HG02970 (cell line): ENCODE measurements at regions not wholly inside any gene's neighbourhood (a gene's known extent, or its start where the extent isn't known, plus 50 kb on each side); places are given as distances from the start of the nearest gene placed in this dataset.

Experiments used
- ATAC-seq: cut with Tn5 transposase; IDR thresholded peaks from one replicate; pipeline ENCODE4 v1.9.1; 2021; ENCODE audit warnings: mild to moderate bottlenecking, moderate library complexity, moderate number of reproducible peaks; ENCODE audit not compliant: unreplicated experiment, low FRiP score

GRCh38 chr5:103498800-103499551, 63.6 kb downstream of the NUDT12 start:
- no peak for ATAC-seq

GRCh38 chr5:103498211-103498610, 64.4 kb downstream of the NUDT12 start:
- no peak for ATAC-seq

- no peak for ATAC-seq
Observed at GRCh38 chr5:103497781-103498180, 64.8 kb downstream of the NUDT12 start.

DNA sequence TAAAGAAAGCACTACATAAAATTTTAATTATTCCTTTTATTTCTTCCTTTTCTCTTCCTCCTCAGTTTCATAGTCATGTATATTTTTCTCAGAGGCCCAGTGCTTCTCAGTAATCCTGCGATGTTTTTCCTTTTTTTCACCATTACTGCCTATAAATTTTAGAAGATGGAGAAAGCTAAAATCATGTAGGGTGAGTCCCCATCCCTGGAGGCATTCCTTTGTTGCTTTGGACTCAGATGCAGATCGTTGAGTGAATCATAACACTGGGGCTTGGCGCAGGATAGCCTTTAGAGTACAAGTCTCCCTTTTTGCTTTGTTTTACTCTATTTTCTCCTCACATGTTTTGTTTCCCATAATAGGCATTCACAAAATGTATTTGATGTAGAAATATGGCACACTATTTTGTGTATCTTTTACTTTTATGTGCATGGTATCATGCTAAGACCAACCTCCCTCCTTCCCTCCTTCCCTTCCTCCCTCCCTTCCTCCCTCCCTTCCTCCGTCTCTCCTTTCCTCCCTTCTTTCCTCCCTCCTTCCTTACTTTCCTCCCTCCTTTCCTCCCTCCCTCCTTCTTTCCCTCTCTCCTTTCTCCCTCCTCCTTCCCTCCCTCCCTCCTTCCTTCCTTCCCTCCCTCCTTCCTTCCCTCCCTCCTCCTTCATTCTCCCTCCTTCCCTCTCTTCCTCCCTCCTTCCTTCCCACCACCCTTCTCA, 72.4 kb downstream of the NUDT12 start:
- ATAC-seq, result no peak

- no peak for ATAC-seq
Observed at GRCh38 chr5:103489307-103489706, 73.3 kb downstream of the NUDT12 start.

- ATAC-seq, result no peak
Observed at GRCh38 chr5:103487822-103488493, 74.6 kb downstream of the NUDT12 start.

DNA sequence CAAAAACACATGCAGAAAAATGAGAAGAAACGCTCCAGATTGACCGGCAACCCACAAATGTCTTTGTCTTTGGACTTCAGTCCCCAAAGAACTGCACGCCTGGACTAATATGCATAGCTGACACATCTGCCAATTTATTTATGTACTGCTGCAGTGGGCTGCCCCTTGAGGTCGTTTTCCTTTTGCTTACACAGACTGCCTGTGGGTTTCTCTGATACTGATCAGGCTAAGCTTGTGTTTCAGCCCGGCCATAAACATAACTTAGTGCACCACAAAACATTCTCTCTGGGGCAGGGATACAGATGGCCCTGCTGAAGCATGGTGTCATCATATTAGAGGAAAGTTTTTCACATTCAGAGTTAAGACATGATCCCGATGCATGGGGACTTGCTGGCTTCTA, 75.4 kb downstream of the NUDT12 start:
- ATAC-seq, result no peak

DNA sequence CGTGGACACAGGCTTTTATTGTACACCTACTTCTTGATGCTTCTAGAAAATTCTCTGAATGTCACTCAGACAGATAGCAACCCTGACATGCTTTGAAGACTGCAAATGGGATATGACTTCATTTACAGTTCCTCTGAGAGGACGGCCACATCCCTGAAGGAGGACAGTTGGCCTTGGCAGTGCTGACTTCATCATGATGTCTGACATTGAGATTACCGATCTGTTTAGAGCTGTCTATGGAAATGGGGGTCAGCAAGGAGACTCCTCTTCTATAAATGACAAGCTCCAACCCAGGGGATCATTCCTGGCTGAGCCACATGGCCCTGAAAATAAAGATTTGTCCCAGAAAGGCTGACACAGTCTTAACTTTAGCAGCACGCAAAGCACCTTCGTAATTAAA, 75.8 kb downstream of the NUDT12 start:
- ATAC-seq, result no peak

DNA sequence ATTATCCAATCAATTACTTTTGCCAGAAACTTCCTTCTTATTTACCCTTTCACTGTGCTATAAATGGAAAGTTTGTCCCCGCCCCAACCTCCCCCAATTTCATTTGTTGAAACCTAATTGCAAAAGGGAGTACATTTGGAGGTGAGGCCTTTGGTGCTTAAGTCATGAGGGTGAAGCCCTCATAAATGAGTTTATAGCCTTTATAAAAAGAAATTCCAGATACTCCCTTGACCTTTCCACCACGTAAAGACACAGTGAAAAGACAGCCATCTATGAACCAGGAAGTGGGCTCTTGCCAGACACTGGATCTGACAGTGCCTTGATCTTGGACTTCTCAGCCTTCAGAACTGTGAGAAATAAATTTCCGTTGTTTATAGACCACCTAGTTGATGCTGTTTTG, 82.3 kb downstream of the NUDT12 start:
- no peak for ATAC-seq

DNA sequence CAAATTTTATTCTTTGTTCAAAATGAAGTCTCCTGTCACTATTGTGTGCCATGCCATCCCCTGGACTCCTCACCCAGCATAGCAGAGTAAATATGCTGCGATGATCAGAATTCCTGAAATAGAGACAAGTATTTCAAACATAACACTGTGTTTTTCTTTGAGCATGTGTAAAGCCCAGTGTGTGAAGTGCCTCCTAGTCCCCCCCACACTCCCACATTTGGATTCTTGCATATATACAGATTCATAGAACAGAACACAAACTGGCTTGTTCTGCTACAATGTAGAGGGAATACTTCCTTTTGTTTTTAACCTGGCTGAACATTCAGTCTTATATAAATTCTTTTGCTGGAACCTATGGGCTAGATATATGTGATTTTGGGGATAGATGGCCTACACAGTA, 84.9 kb downstream of the NUDT12 start:
- ATAC-seq, result no peak

- no peak for ATAC-seq
Observed at GRCh38 chr5:103476811-103477210, 85.8 kb downstream of the NUDT12 start.

- ATAC-seq, result no peak
Observed at GRCh38 chr5:103475629-103476240, 86.9 kb downstream of the NUDT12 start.

- no peak for ATAC-seq
Observed at GRCh38 chr5:103474677-103475076, 87.9 kb downstream of the NUDT12 start.

GRCh38 chr5:103473725-103474124, 88.9 kb downstream of the NUDT12 start:
- ATAC-seq, result no peak

DNA sequence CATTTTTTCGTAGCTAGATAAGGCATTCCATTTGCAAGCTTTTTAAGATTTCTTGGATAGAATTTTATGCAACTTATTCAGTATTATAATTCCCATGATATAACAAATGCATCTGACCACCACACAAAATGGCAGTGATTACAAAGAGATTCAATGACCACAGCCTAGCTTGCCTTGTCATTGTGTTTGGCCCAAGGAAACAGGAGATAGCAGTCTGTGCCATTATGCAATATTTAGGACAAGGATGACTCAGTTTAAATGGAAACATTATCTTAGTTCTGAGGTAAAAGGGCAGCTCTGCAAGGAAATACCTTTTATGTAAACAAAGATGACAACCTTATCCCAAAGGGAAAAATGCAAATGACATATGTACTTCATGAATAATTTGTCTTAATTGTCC, 89.8 kb downstream of the NUDT12 start:
- no peak for ATAC-seq

- no peak for ATAC-seq
Observed at GRCh38 chr5:103472265-103472664, 90.3 kb downstream of the NUDT12 start.

GRCh38 chr5:103469288-103470040, 93.1 kb downstream of the NUDT12 start:
- no peak for ATAC-seq

GRCh38 chr5:103467831-103468230, 94.8 kb downstream of the NUDT12 start:
- ATAC-seq, result no peak

GRCh38 chr5:103466495-103466894, 96.1 kb downstream of the NUDT12 start:
- no peak for ATAC-seq

DNA sequence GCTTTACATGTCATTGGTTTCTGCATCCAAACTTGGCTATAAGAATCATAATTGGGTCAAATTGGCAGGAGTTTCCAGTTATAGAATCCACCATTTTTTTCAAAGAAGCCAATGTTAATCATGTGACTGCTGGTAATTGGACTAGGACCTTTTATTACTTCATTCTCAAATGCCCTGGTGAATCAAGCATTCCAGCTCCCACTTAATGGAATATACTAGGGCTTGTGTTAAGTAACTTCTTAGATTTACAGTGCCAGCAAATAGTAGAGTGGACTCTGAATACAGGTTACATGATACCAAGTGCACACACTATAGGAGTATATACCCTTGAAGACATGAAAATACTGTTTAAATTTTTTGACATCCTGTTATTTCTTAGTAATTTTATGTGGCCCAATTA, 96.7 kb downstream of the NUDT12 start:
- ATAC-seq, result no peak
